DOHH2 (cell line): ENCODE measurements at regions not wholly inside any gene's neighbourhood (a gene's known extent, or its start where the extent isn't known, plus 50 kb on each side); places are given as distances from the start of the nearest gene placed in this dataset.

Source experiments
- H3F3A ChIP-seq: fragments of 200-600 bp; sonication (generic), shearing (Covaris generic); 2 replicates; pipeline ENCODE4 v1.6.0; 2016; ENCODE audit warnings: antibody characterized with exemption, mild to moderate bottlenecking; ENCODE audit not compliant: control insufficient read depth, insufficient read depth
- H3K27ac ChIP-seq: fragments of 200-600 bp; sonication (generic); 2 replicates; pipeline ENCODE4 v1.5.1; 2014; ENCODE audit warnings: low read depth, mild to moderate bottlenecking, low read length, moderate library complexity
- H3K27me3 ChIP-seq: fragments of 200-600 bp; sonication (generic); 2 replicates; pipeline ENCODE4 v1.6.1; 2014; ENCODE audit warnings: mild to moderate bottlenecking, low read length, mixed read lengths; ENCODE audit not compliant: control insufficient read depth
- H3K36me3 ChIP-seq: fragments of 200-600 bp; sonication (generic); 2 replicates; pipeline ENCODE4 v1.6.1; 2014; ENCODE audit warnings: mild to moderate bottlenecking, low read length, moderate library complexity, mixed read lengths; ENCODE audit not compliant: control insufficient read depth
- H3K4me1 ChIP-seq: fragments of 200-600 bp; sonication (generic); 2 replicates; pipeline ENCODE4 v1.6.1; 2014; ENCODE audit warnings: mild to moderate bottlenecking, low read length, mixed read lengths; ENCODE audit not compliant: control insufficient read depth
- H3K4me2 ChIP-seq: fragments of 200-600 bp; sonication (generic); 2 replicates; pipeline ENCODE4 v1.6.0; 2014; ENCODE audit warnings: mild to moderate bottlenecking, low read length, moderate library complexity
- H3K4me3 ChIP-seq: fragments of 200-600 bp; sonication (generic); 2 replicates; pipeline ENCODE4 v1.5.1; 2014; ENCODE audit warnings: mild to moderate bottlenecking, low read length, mixed read lengths
- H3K79me2 ChIP-seq: fragments of 200-600 bp; sonication (generic); 2 replicates; pipeline ENCODE4 v1.6.1; 2014; ENCODE audit warnings: mild to moderate bottlenecking, low read length, mixed read lengths; ENCODE audit not compliant: control insufficient read depth
- H3K9me2 ChIP-seq: fragments of 200-600 bp; sonication (generic); replicated peaks from 2 replicates; pipeline ENCODE4 v1.6.1; 2014; ENCODE audit warnings: mild to moderate bottlenecking, low read length, mixed read lengths; ENCODE audit not compliant: control insufficient read depth
- H3K9me3 ChIP-seq: fragments of 200-600 bp; sonication (generic); 2 replicates; pipeline ENCODE4 v1.6.1; 2014; ENCODE audit warnings: antibody characterized with exemption, low read length, mixed read lengths; ENCODE audit not compliant: control insufficient read depth, insufficient read depth
- H4K20me1 ChIP-seq: fragments of 200-600 bp; sonication (generic); 2 replicates; pipeline ENCODE4 v1.6.0; 2014; ENCODE audit warnings: low read depth, mild to moderate bottlenecking, antibody characterized with exemption, low read length, moderate library complexity; ENCODE audit not compliant: control insufficient read depth, insufficient read depth
- CTCF ChIP-seq: fragments of 200-600 bp; sonication (generic); IDR thresholded peaks from one replicate; pipeline ENCODE4 v1.5.1; 2014; ENCODE audit warnings: antibody characterized with exemption, mild to moderate bottlenecking, low read depth, low read length; ENCODE audit not compliant: poor library complexity, severe bottlenecking
- EZH2phosphoT487 ChIP-seq: fragments of 200-600 bp; sonication (generic); IDR thresholded peaks from 2 replicates; pipeline ENCODE4 v1.6.1; 2017; ENCODE audit warnings: borderline replicate concordance, mild to moderate bottlenecking, antibody characterized with exemption, low read length, moderate library complexity, mixed read lengths

GRCh38 chr11:123286761-123287160 is 91.7 kb upstream of the CLMP start:
- Histone ChIP-seq H3K36me3 (no peaks in the 10 kb centered on the region), H3K4me1 (peaks cover 8% of the 10 kb centered on the region), H3F3A (no peaks in the 10 kb centered on the region), H3K27ac (no peak overlapping the region), H3K79me2 (no peaks in the 10 kb centered on the region), H3K4me3 (no peak overlapping the region), H3K4me2 (no peak overlapping the region), H3K9me3 (no peaks in the 10 kb centered on the region), H4K20me1 (no peaks in the 10 kb centered on the region), H3K27me3 (no peaks in the 10 kb centered on the region), H3K9me2 (no peaks in the 10 kb centered on the region)
- TF ChIP-seq EZH2phosphoT487 (no peak), CTCF (no peak)

GRCh38 chr11:123286255-123286654 is 91.2 kb upstream of the CLMP start:
- H3K9me3 ChIP-seq, result no peaks in the 10 kb centered on the region
- no peaks in the 10 kb centered on the region for H4K20me1 ChIP-seq
- H3K27me3 ChIP-seq, result no peaks in the 10 kb centered on the region
- no peak overlapping the region for H3K4me2 ChIP-seq
- H3K4me3 ChIP-seq, result no peak overlapping the region
- H3K9me2 ChIP-seq, result no peaks in the 10 kb centered on the region
- TF ChIP-seq EZH2phosphoT487 (no peak), CTCF (no peak)
- H3F3A ChIP-seq, result no peaks in the 10 kb centered on the region
- H3K36me3 ChIP-seq, result no peaks in the 10 kb centered on the region
- H3K4me1 ChIP-seq, result peaks cover 8% of the 10 kb centered on the region
- H3K79me2 ChIP-seq, result no peaks in the 10 kb centered on the region
- no peak overlapping the region for H3K27ac ChIP-seq

- no peak overlapping the region for H3K4me2 ChIP-seq
- TF ChIP-seq CTCF (no peak), EZH2phosphoT487 (no peak)
- no peaks in the 10 kb centered on the region for H3K27me3 ChIP-seq
- H3K4me1 ChIP-seq, result peaks cover 8% of the 10 kb centered on the region
- H4K20me1 ChIP-seq, result no peaks in the 10 kb centered on the region
- no peaks in the 10 kb centered on the region for H3F3A ChIP-seq
- no peaks in the 10 kb centered on the region for H3K36me3 ChIP-seq
- no peak overlapping the region for H3K4me3 ChIP-seq
- no peaks in the 10 kb centered on the region for H3K9me3 ChIP-seq
- H3K27ac ChIP-seq, result no peak overlapping the region
- H3K9me2 ChIP-seq, result no peaks in the 10 kb centered on the region
- H3K79me2 ChIP-seq, result no peaks in the 10 kb centered on the region
Measured at GRCh38 chr11:123284454-123284853, 89.4 kb upstream of the CLMP start.

GRCh38 chr11:123282597-123282996 is 87.5 kb upstream of the CLMP start:
- H3K27me3 ChIP-seq, result no peaks in the 10 kb centered on the region
- TF ChIP-seq EZH2phosphoT487, result no peak
- no peak for TF ChIP-seq CTCF
- no peaks in the 10 kb centered on the region for H3K9me3 ChIP-seq
- H3K4me1 ChIP-seq, result peaks cover 8% of the 10 kb centered on the region
- no peak overlapping the region for H3K4me3 ChIP-seq
- no peak overlapping the region for H3K27ac ChIP-seq
- no peaks in the 10 kb centered on the region for H3F3A ChIP-seq
- H3K36me3 ChIP-seq, result no peaks in the 10 kb centered on the region
- no peaks in the 10 kb centered on the region for H4K20me1 ChIP-seq
- no peak overlapping the region for H3K4me2 ChIP-seq
- no peaks in the 10 kb centered on the region for H3K79me2 ChIP-seq
- no peaks in the 10 kb centered on the region for H3K9me2 ChIP-seq
